Stimulated activated CD8-positive, alpha-beta memory T cell treated with anti-CD3 and anti-CD28 coated beads, Interleukin-4, amount 100 ng/mL, for 48 hours (primary cell): ENCODE measurements at regions not wholly inside any gene's neighbourhood (a gene's known extent, or its start where the extent isn't known, plus 50 kb on each side); places are given as distances from the start of the nearest gene placed in this dataset.
"Not testable (repeated sequence)": the region's sequence is repeated elsewhere in the genome, so short reads cannot be mapped to it uniquely, and the experiment has no call there.

ENCODE experiments used
- DNase-seq: peaks from one replicate; pipeline ENCODE4 v3.0.0-alpha.2; 2020

DNA sequence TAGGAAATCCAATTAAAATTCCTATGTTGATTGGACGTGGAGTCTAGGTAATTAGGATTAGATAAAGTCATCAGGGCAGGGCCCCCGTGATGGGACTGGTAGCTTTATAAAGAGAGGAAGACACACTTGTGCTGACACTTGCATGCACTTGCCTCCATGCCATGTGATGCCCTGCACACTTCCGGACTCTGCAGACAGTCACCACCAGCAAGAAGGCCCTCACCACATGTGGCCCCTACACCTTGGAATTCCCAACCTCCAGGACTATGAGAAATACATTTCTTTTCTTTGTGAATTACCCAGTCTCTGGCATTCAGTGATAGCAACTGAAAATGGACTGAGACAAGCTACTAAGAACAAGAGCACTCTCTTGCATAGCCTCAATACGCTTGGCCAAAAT, 90.6 kb downstream of the CRYGS start:
- no peak for DNase-seq

DNA sequence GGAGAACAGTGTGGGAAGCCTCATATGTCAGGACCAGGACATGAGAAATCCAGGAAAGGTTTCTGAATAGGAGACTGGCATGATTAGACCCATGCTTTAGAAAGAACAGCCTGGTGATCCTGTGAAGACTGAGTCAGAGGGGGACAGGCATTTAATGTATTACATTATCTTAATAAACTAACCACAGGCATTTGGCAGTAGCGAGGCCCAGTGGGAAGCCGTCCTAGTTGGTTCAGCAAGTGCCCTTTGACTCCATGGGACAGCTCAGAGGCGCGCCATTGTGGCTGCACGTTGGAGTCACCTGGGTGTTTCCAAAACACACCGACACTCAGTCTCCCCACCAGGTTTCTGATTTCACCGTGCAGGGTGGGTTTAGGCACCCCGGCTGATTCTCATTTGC, 90.5 kb upstream of the DGKG start:
- no peak for DNase-seq

- DNase-seq = no peak
These were observed 89.3 kb upstream of the DGKG start for GRCh38 chr3:186451371-186451770.

DNA sequence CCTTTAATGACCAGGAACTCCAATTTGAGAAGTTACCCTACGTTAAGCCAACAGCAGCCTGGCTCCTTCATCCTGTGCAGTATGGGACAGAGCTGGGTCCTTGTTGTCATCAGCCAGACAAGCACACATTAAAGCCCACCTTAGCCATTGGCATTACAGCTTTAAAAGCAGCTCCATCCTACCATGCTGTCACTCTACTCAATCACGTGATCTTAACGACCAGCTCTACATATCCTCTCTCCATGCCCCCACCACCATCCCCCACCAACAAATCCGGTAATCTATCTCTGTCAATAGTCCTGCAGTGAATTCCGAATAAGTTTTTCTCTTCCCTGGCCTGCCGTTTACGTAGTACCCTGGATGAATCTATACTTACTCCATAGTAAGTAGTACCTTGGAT, 82.9 kb upstream of the DGKG start:
- no peak for DNase-seq

DNA sequence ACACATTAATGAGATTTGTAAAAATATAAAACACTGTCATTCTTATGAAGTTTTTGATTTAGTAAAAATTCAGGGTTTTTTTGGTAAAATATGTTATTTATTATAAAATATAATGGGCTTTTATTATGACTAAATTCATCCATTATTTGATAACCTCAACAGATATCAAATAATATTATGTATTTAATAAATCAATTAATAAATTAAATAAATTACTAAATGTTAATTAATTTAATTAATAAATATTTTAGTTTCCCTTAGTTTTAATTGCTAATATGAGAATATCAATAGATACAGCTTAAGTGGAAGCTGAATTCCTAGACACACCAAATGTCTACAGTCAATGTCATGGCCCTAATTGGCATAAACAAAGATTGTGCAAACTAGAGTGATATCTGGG, 82.3 kb upstream of the DGKG start:
- no peak for DNase-seq

DNA sequence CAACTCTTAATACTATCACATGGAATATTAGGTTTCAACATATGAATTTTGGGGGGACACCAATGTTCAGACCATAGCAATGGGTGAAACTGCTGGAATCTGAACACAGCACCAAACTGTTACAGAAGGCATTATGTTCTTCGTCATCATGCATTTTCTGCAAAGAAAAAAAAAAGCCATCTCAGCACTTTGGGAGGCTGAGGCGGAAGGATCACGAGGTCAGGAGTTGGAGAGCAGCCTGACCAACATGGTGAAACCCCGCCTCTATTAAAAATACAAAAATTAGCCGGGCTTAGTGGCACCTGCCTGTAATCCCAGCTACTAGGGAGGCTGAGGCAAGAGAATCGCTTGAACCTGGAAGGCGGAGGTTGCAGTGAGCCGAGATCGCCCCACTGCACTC, 80.9 kb upstream of the DGKG start:
- not testable (repeated sequence) for DNase-seq

DNA sequence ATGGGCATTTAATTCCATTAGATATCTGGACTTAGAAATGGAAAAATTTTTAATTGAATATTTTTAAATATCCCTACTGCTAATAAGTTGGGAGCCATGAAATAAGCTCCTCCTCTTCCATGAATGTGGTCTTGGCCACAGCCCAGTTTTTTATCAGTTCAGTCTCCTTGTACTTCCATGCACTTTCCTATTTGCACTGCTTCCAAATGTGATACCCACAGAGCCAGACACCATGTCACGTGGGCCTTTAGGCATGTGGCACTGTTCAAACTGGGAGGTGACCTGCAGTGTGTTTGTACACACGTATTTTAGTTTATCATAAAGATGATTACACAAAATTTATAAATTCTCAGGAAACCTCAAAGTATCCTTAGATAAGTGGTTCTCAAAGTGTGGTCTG, 80.1 kb upstream of the DGKG start:
- no peak for DNase-seq

GRCh38 chr3:186440891-186441290, 78.9 kb upstream of the DGKG start:
- no peak for DNase-seq

- no peak for DNase-seq
These were observed 77.7 kb upstream of the DGKG start for GRCh38 chr3:186439725-186440124.

GRCh38 chr3:186435332-186435731, 73.3 kb upstream of the DGKG start:
- not testable (repeated sequence) for DNase-seq

DNA sequence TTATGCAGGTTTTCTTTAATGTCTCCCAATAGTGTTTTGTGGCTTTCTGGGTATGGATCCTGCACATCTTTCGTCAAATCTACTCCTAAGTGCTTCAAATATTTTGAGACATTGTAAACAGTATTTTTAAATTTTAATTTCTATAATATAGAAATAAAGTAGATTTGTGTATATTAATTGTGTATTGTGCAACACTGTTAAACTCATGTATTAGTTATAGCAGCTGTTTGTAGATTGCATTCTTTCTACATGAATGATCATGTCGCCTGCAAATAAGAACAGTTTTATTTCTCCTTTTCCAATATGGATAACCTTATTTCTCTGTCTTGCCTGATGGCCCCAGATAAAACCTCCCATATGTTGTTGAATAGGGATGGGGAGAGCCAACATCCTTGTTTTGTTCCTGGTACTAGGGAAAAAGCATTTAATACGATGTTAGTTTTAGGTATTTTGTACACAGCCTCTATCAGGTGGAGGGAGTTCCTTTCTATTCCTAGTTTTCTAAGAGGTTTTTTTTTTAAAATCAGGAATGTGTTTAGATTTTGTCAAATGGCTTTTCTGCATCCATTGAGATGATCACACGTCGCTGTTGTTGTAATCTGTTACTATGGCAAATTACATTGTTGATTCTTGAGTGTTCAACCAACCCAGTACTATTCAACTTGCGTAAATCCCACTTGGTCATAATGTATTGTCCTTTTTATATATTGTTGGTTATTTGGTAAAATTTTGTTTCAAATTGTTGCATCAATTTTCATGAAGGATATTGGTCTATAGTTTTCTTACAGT, 71.1 kb upstream of the DGKG start:
- no peak for DNase-seq

DNA sequence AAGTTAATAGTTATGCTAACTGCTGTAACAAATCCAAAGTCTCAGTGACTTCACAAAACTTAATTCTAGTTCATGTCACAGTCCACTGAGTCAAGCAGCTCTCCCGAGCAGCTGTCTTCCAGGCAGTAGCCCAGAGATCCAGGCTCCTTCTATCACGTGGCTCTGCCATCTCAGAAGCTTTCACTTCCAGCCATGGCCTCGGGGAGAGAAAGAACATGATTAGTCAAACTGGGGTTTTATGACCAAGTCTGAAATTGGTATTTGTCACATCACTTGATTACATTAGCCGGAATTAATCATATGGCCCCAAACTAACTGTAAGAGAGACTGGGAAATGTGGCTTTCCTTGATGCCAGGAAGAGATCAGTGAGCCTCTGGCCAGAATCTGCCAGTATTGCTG, 70.2 kb upstream of the DGKG start:
- DNase-seq = no peak

DNA sequence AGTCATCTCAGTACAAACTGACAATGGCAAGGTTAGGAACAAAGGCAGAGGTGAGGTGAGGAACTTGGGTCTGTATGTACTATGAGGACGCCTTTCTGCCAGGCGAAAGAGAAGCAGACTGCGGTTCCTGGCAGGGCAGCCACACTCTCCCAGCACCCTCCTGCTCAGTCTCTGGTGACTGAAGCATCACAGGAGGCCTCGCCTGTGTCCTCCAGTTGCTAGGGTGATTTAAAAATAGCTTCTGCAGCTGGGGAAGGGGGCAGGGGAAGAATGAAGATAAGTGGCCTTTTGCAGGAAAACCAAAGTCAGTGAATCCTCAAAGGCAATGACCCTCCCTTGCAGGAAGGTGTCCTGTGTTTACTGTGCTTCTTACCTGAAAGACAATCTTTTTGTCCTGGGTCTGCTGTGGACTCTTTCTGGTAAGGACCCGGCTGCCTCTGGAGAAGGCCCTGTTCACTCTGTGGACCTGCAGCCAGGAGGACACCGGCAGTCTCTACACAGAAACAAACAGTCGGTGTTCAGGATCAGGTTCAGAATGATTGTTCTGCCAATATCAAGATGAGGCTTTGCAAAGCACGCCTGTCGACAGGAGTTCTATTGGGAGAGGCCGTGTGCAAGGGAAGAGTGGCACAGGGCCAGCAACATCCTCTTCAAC, 65.7 kb upstream of the DGKG start:
- DNase-seq = no peak

GRCh38 chr3:186425788-186426730, 64.0 kb upstream of the DGKG start:
- no peak for DNase-seq

- no peak for DNase-seq
These were observed 59.9 kb upstream of the DGKG start for GRCh38 chr3:186421946-186422345.

DNA sequence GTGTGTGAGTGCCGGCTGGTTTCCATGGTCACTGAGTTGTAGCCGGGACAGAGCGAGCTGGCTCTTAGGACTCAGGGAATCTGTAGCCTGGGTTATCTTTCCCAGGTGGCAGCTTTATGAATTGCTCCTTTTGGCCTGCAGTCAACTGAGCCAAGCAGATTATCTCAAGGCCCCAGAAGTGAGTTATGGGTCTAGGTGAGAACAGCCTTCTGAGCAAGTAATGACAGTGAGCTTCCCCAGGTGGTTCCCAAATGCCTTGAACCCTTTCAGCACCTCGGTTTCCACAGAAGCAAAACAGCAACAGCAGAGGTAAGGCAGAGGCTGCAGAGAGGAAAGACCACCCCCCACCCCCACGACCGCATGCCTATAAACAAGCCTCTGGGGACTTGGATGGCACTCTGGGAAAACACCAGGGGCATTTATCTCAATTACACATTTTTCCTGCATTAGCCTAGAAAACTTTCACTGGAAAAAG, 56.7 kb upstream of the DGKG start:
- DNase-seq = no peak

DNA sequence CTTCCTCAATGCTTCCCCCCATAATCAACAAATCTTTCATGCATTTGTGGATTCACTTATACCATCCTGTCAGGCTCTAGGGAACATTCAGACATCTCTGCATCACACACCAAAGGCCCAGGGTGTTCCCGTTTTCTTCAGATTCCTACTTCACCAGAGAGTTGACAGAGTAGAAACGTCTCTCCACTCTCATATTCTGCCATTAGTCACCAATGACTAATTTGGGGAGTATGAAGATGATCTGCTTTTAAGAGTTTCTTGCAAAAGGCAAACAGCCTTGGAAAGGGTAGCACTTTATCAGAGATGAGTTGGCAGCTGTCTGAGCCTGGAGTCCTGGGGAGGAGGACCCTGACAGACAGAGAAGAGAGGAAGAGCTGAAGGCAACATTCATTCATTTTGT, 55.8 kb upstream of the DGKG start:
- no peak for DNase-seq

DNA sequence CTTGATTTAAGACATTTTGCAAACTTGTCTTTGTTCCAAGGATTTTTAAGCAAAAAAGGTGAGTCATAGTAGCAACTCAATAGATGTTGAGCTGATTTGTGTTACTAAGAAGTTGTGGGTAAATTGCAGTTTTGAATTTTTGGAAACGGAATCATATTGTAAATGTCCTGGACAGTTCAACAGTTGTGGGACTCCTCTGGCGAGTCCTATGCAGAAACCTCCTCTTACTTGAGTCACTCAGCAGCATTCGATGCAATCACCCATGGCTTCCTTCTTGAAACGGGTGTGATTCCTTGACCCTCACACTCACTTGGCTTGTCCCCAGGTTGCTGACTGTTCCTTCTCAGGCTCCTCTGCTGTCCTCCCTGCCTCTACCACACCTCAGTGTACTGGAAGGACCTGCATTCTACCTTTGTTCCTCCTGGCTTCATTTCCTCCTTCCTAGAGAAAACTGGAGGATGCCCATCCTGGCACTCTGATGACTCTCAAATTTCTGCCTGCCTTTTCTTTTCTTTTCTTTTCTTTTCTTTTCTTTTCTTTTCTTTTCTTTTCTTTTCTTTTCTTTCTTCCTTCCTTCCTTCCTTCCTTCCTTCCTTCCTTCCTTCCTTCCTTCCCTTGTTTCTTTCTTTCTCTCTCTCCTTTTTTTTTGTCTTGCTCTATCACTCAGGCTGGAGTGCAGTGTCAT, 52.8 kb upstream of the DGKG start:
- no peak for DNase-seq

DNA sequence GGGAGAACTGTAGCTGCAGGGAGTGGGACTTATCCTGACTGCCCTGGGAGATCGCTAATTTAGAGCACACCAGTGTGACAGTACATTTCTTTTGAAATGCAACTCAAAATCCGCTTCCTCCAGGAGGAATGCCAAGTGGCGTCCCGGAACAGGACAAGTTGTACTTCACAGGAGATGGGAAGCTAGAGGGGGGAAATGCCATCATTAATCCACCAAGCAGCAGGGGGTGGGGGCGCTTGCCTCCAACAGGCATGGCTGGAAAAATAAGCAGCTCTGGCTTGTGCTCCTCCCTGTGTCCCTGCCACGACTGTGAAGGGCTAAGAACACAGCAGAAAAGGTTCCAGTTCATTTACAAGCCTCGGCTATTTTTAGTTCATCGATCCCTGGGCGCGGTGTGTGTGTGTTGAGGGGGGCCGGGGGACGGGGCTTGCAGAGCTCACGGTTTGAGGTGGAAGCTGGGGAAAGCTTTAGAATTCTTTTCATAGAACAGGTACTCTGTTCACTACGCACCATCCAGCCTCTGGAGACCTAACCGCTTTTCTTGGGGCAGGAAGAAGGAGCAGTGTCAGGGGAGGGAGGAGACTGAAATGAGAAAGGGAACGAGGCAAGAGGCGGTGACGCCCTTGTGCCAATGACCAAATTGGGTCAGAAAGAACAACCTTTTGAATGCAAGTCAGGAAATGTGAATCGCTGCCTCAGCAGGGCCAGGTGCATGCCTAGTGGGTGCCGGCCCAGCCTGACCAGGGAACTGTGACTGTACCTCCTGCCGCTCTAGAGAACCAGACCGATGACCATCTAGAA, 51.8 kb upstream of the DGKG start:
- DNase-seq = peak; percentile 33

GRCh38 chr3:186411994-186412393, 50.0 kb upstream of the DGKG start:
- DNase-seq = peak; percentile 50
